ENCODE measurements at regions not wholly inside any gene's neighbourhood (a gene's known extent, or its start where the extent isn't known, plus 50 kb on each side); places are given as distances from the start of the nearest gene placed in this dataset.

- no peak for TF ChIP-seq CTCF (IDR thresholded peaks at IDR 0.05)
- no peak for TF ChIP-seq POLR2A (IDR thresholded peaks at IDR 0.05)
Observed at GRCh38 chr14:83120187-83120586, 1586.5 kb upstream of the SEL1L start.
